ENCODE measurements at regions not wholly inside any gene's neighbourhood (a gene's known extent, or its start where the extent isn't known, plus 50 kb on each side); places are given as distances from the start of the nearest gene placed in this dataset.
"Not testable (repeated sequence)": the region's sequence is repeated elsewhere in the genome, so short reads cannot be mapped to it uniquely, and the experiment has no call there.

GRCh38 chr5:167936944-167937634 lies 354.4 kb upstream of the WWC1 start:
- DNase-seq (ENCODE audit: low spot score) = no peak

- DNase-seq (ENCODE audit: low spot score) = no peak
These were observed 353.8 kb upstream of the WWC1 start for GRCh38 chr5:167937635-167937998.

DNA sequence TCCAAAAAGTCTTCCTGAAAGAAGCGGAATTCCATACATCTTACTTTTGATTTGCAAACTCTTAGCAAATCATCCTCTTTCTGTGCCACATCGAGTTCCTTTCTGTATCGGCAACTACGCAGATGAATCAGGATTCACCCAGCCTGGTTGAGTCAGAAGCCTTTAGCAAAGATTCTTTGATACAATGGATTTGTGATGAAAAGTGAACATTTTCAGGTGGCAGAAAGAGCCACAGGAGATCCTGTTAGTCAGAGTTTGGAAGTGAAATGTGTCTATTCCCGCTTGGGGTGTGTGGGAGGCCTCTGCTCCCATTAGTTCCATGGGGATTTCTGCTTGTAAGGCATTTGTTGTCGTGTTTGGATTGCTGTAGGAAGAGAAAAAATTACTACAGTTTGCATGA lies 351.8 kb upstream of the WWC1 start:
- no peak for DNase-seq (ENCODE audit: low spot score)

- DNase-seq (ENCODE audit: low spot score) = no peak
These were observed 350.5 kb upstream of the WWC1 start for GRCh38 chr5:167940911-167941310.

- not testable (repeated sequence) for DNase-seq (ENCODE audit: low spot score)
These were observed 349.9 kb upstream of the WWC1 start for GRCh38 chr5:167941556-167941955.

DNA sequence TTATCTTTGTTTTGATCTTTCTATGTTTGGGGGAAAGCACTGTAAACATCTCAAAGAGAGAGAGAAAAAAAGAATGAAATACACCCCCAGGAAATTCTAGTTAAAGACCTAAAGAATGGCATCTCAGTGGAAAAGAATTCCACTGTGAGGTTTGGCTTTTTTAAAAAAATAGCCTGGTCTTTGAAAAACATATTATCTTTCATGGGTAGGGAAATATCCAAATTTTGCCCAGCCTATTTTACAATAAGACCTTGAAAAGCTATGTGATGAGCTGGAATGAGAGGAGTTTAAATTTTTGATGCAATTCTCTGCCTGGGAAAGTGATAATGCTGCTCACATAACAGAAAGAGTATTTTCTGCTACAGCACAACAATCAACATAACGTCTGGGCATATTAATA lies 348.1 kb upstream of the WWC1 start:
- no peak for DNase-seq (ENCODE audit: low spot score)

DNA sequence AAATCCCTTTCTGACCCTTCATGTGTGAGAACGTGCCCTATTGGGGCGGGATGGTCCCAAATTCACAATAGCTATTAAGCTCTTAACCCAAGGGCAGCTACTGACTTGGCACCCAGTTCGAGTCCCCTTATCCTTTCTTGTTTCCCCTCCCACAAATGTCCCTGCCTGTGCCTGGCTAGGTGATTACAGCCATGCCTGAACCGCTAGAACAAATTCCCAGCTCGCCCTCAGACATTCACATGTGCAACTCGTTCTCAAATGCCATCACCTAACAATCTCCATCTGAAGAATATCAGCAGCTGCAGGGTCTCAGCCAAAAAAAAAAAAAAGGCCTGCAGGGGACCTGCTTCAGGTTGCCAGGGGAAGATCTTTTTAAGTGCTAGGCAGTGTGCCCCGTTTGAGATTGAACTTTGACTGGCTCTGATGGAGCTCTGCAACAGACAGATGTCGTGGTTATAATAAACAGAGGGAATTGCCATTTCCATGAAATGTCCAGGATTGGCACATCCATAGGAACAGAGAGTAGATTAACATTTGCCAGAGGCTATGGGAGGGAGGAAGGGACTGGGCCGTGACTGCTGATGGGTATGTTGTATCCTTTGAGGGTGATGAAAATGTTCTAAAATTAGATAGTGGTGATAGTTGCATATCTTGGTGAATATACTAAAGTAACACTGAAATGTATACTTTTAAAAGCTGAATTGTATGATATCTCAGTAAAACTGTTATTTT lies 347.2 kb upstream of the WWC1 start:
- no peak for DNase-seq (ENCODE audit: low spot score)

GRCh38 chr5:167945542-167946384 lies 345.7 kb upstream of the WWC1 start:
- DNase-seq (ENCODE audit: low spot score) = no peak

GRCh38 chr5:167947306-167947705 lies 344.1 kb upstream of the WWC1 start:
- DNase-seq (ENCODE audit: low spot score) = no peak

GRCh38 chr5:167948251-167948650 lies 343.2 kb upstream of the WWC1 start:
- DNase-seq (ENCODE audit: low spot score) = no peak

GRCh38 chr5:167949435-167949834 lies 342.0 kb upstream of the WWC1 start:
- DNase-seq (ENCODE audit: low spot score) = no peak

GRCh38 chr5:167950126-167950721 lies 341.2 kb upstream of the WWC1 start:
- DNase-seq (ENCODE audit: low spot score) = no peak

GRCh38 chr5:167951116-167951515 lies 340.3 kb upstream of the WWC1 start:
- DNase-seq (ENCODE audit: low spot score) = no peak

- DNase-seq (ENCODE audit: low spot score) = no peak
These were observed 339.0 kb upstream of the WWC1 start for GRCh38 chr5:167952278-167952995.

DNA sequence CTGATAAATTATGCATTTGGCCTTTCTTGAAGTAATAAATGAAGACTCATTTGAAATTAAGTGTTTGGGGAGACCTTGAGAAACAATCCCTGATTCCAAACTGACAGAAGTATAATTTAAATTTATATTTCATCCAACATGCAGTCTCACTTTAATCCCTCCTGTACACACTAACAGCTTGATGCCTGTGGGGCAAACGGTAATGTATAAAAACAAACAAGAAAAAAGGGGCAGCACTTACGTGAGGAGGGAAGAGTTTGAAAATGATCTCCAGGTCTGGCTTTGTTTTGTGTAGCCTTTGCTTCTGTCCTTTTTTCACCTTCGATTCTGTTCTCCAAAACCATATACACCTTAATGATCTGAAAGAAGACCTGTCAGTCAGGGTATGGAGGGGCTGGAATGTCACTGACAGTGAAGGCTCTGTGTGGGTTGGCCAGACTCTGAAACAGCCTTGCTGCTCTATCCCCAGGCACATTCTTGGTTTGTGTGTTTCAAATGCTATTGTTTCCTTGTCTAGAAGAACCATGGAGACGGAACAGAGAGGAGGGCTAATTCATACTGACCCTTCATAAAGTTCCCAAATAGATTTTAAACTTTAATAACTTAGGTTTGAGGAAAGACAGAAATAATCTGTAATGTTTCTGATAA lies 338.2 kb upstream of the WWC1 start:
- no peak for DNase-seq (ENCODE audit: low spot score)

DNA sequence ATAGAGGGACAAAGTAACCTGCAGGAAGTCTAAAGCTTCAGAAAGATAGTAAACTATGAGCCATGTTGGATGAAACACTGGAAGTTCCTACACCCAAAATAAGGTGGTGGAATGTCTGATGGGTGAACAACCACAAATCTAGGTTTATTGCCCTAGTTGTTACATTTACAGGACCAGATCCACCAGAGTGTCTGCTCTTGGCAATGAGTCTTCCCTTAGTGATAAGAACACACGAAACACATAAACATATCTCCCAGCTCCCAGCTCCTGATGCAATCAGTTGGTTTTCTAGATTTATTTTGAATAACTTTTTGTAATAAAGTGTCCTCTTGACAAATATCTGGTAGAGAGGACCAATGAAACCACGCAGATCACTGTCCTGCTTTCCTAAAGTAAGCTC lies 329.7 kb upstream of the WWC1 start:
- DNase-seq (ENCODE audit: low spot score) = no peak

DNA sequence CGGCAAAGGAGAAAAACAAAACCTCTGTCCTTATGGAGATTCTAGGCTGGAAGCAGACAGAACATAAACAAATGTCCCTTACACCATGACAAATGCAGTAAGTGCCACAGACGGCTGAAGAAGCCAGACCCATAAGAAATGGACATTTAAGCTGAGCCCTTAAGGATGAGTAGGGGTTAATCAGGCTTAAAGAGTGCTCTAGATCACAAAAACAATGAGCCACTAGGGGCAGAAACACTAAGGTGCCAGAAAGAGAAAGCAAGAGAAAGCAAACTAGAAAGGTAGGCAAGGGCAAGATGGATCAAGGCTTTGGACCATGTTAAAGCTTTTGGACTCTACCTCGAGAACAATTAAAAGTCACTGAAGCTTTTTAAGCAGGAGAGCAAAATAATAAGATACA lies 326.9 kb upstream of the WWC1 start:
- DNase-seq (ENCODE audit: low spot score) = no peak

DNA sequence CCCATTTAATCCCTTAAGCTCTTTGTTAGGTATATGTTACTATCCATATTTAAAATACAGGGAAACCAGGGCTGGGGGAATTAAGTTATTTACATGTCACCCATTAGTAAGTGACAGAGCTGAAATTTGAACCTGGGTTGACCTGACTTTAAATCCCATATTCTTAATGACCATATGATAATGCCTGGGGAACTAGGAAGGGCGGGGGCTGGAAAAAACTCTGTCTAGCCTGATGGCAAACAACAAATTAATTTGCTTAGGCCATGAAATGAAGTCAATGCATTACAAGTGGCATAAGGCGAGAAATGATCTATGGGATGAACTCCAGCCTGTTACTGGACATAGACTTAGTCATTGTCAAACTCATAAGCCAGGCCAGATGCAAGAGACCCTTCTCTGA lies 325.7 kb upstream of the WWC1 start:
- no peak for DNase-seq (ENCODE audit: low spot score)

GRCh38 chr5:167966979-167967378 lies 324.5 kb upstream of the WWC1 start:
- peak; percentile 61 for DNase-seq (ENCODE audit: low spot score)

DNA sequence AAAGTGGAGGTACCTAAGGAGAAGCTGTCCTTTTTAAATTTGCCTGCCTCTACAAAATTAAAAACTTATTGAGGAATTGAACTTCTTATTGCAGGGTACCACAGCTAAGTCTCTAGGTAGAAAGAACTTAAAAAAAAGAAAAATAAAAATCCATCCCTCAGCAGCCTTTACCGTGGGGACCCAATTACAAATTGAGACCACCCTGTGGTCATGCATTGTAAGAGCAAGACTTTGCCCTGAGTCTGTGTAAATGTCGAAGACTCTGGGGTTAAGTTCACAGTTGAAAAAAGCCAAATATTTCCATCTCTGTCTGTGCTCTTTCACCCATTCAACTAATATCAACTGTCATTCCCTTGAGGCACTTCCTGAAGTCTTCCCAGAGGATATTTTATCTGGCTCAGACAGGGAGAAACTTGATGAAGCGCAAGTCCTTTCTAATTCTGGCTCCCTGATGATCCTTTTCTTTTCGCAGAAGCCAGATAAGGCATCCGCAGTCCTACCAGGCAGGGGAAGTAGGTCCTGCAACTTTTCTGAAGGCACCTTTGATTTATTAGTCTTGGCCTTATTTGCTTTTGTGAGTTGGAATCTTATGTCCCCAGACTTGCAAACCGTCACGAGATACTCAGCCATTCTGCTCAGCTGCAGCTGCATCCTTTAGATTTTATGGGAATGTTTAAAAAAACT lies 323.8 kb upstream of the WWC1 start:
- no peak for DNase-seq (ENCODE audit: low spot score)

DNA sequence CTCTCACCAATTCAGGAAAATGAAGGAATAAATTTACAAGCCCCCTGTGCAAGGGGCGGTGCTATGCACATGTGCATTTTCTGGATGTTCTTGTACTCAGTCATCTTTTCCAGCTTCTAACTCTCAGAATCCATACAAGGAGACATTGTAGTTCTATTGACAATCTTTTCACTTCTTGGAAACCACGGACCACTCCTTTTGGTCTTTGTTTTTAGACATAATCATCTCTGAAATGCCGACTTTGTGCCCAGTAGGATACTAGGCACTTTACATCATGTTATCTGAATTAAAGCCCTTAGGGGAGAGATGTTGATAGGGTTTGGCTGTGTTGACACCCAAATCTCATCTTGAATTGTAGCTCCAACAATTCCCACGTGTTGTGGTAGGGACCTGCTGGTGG lies 322.6 kb upstream of the WWC1 start:
- no peak for DNase-seq (ENCODE audit: low spot score)
